HEK293 (cell line): ENCODE measurements at regions not wholly inside any gene's neighbourhood (a gene's known extent, or its start where the extent isn't known, plus 50 kb on each side); places are given as distances from the start of the nearest gene placed in this dataset.

Experiments
- BCL11A ChIP-seq: fragments of 450-650 bp; formaldehyde crosslinking; IDR thresholded peaks from 2 replicates; pipeline ENCODE4 v1.5.1; 2016; ENCODE audit warnings: low read depth, missing biosample characterization, missing genetic modification characterization
- SP3 ChIP-seq: fragments of 450-650 bp; formaldehyde crosslinking; IDR thresholded peaks from 2 replicates; pipeline ENCODE4 v1.5.1; 2016; ENCODE audit warnings: missing biosample characterization, missing genetic modification characterization
- SP7 ChIP-seq: fragments of 450-650 bp; formaldehyde crosslinking; IDR thresholded peaks from 2 replicates; pipeline ENCODE4 v1.5.1; 2016; ENCODE audit warnings: missing biosample characterization, missing genetic modification characterization
- TCF7L2 ChIP-seq: IDR thresholded peaks from 2 replicates; pipeline ENCODE4 v1.6.1; 2011; ENCODE audit warnings: low read depth, mild to moderate bottlenecking, inconsistent platforms, low read length, moderate library complexity, borderline replicate concordance
- ZFP41 ChIP-seq: fragments of 450-650 bp; formaldehyde crosslinking; IDR thresholded peaks from 2 replicates; pipeline ENCODE4 v1.5.1; 2016; ENCODE audit warnings: missing biosample characterization, missing genetic modification characterization, borderline replicate concordance
- ZNF140 ChIP-seq: fragments of 450-650 bp; formaldehyde crosslinking; IDR thresholded peaks from 2 replicates; pipeline ENCODE4 v1.5.1; 2016; ENCODE audit warnings: missing biosample characterization, missing genetic modification characterization
- ZNF302 ChIP-seq: fragments of 450-650 bp; formaldehyde crosslinking; IDR thresholded peaks from 2 replicates; pipeline ENCODE4 v1.5.1; 2016; ENCODE audit warnings: missing biosample characterization, missing genetic modification characterization, low read depth
- ZNF585B ChIP-seq: fragments of 450-650 bp; formaldehyde crosslinking; IDR thresholded peaks from 2 replicates; pipeline ENCODE4 v1.5.1; 2016; ENCODE audit warnings: missing biosample characterization, missing genetic modification characterization
- TF ChIP-seq, protein P1 (sequence below): fragments of 450-650 bp; formaldehyde crosslinking; IDR thresholded peaks from 2 replicates; pipeline ENCODE4 v1.5.1; 2016; ENCODE audit warnings: missing biosample characterization, missing genetic modification characterization
- TF ChIP-seq, protein P2 (sequence below): fragments of 450-650 bp; formaldehyde crosslinking; IDR thresholded peaks from 2 replicates; pipeline ENCODE4 v1.5.1; 2016; ENCODE audit warnings: missing biosample characterization, missing genetic modification characterization
- TF ChIP-seq, protein P3 (sequence below): fragments of 450-650 bp; formaldehyde crosslinking; IDR thresholded peaks from 2 replicates; pipeline ENCODE4 v1.5.1; 2016; ENCODE audit warnings: missing biosample characterization, missing genetic modification characterization
- TF ChIP-seq, protein P4 (sequence below): sonication (generic); formaldehyde crosslinking; IDR thresholded peaks from 2 replicates; pipeline ENCODE4 v1.8.1; 2022; ENCODE audit warnings: mild to moderate bottlenecking, moderate library complexity, missing genetic modification reagents

DNA sequence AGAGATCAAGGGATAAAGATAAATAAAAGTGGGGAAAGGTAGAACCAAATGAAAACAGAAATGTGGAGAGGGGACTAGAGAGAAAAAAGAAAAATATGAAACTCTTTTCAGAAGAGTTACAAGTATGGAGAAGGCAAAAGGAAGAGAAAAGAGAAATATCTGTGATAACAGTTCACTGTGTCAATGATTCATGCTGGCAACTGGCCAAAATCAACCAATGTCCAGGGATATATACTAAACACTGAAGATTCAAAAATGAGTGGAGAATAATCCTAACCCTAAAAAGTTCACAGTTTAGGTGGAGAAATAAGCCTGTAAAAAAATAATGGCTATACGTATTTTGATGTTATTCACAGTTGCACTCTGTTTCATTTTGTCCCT, 372.3 kb upstream of the KITLG start:
- no peak for TF ChIP-seq ZNF302 (tag by site-specific recombination)
- TF ChIP-seq, protein P1, sequence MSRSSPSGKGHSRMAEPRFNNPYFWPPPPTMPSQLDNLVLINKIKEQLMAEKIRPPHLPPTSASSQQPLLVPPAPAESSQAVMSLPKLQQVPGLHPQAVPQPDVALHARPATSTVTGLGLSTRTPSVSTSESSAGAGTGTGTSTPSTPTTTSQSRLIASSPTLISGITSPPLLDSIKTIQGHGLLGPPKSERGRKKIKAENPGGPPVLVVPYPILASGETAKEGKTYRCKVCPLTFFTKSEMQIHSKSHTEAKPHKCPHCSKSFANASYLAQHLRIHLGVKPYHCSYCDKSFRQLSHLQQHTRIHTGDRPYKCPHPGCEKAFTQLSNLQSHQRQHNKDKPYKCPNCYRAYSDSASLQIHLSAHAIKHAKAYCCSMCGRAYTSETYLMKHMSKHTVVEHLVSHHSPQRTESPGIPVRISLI (tag by site-specific recombination), result no peak
- no peak for TF ChIP-seq BCL11A (tag by site-specific recombination)
- TF ChIP-seq, protein P2, sequence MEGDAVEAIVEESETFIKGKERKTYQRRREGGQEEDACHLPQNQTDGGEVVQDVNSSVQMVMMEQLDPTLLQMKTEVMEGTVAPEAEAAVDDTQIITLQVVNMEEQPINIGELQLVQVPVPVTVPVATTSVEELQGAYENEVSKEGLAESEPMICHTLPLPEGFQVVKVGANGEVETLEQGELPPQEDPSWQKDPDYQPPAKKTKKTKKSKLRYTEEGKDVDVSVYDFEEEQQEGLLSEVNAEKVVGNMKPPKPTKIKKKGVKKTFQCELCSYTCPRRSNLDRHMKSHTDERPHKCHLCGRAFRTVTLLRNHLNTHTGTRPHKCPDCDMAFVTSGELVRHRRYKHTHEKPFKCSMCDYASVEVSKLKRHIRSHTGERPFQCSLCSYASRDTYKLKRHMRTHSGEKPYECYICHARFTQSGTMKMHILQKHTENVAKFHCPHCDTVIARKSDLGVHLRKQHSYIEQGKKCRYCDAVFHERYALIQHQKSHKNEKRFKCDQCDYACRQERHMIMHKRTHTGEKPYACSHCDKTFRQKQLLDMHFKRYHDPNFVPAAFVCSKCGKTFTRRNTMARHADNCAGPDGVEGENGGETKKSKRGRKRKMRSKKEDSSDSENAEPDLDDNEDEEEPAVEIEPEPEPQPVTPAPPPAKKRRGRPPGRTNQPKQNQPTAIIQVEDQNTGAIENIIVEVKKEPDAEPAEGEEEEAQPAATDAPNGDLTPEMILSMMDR (tag by site-specific recombination), result no peak
- no peak for TF ChIP-seq ZNF140 (tag by site-specific recombination)
- no peak for TF ChIP-seq TCF7L2
- no peak for TF ChIP-seq ZNF585B (tag by site-specific recombination)
- TF ChIP-seq ZFP41 (tag by site-specific recombination), result no peak
- TF ChIP-seq, protein P3, sequence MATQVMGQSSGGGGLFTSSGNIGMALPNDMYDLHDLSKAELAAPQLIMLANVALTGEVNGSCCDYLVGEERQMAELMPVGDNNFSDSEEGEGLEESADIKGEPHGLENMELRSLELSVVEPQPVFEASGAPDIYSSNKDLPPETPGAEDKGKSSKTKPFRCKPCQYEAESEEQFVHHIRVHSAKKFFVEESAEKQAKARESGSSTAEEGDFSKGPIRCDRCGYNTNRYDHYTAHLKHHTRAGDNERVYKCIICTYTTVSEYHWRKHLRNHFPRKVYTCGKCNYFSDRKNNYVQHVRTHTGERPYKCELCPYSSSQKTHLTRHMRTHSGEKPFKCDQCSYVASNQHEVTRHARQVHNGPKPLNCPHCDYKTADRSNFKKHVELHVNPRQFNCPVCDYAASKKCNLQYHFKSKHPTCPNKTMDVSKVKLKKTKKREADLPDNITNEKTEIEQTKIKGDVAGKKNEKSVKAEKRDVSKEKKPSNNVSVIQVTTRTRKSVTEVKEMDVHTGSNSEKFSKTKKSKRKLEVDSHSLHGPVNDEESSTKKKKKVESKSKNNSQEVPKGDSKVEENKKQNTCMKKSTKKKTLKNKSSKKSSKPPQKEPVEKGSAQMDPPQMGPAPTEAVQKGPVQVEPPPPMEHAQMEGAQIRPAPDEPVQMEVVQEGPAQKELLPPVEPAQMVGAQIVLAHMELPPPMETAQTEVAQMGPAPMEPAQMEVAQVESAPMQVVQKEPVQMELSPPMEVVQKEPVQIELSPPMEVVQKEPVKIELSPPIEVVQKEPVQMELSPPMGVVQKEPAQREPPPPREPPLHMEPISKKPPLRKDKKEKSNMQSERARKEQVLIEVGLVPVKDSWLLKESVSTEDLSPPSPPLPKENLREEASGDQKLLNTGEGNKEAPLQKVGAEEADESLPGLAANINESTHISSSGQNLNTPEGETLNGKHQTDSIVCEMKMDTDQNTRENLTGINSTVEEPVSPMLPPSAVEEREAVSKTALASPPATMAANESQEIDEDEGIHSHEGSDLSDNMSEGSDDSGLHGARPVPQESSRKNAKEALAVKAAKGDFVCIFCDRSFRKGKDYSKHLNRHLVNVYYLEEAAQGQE (tag by site-specific recombination), result no peak
- no peak for TF ChIP-seq SP7 (tag by site-specific recombination)
- TF ChIP-seq, protein P4, sequence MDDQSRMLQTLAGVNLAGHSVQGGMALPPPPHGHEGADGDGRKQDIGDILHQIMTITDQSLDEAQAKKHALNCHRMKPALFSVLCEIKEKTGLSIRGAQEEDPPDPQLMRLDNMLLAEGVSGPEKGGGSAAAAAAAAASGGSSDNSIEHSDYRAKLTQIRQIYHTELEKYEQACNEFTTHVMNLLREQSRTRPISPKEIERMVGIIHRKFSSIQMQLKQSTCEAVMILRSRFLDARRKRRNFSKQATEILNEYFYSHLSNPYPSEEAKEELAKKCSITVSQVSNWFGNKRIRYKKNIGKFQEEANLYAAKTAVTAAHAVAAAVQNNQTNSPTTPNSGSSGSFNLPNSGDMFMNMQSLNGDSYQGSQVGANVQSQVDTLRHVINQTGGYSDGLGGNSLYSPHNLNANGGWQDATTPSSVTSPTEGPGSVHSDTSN (CRISPR knock-in tag), result no peak
- no peak for TF ChIP-seq SP3
